ENCODE measurements at regions not wholly inside any gene's neighbourhood (a gene's known extent, or its start where the extent isn't known, plus 50 kb on each side); places are given as distances from the start of the nearest gene placed in this dataset.

DNA sequence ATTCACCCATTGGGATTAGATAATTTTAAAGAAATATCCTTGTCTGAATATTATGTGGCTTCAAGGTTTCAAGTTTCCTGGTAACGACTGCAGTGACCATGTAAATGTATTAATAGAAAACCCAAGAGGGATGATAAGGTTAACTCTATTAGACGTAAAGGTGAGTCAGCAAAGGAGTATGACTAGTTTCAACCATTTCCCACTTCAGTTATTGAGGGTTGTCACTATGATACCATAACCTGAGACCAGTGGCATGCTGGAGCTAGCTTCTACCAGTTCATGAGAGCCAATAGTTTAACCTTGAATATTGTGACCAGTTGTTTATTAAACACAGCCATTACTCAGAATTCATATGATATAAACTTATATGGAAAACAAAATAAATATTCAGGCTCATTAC, 270.1 kb downstream of the TMA16 start:
- H3K4me1 ChIP-seq = no peaks in the 10 kb centered on the region
- H3K27me3 ChIP-seq = no peaks in the 10 kb centered on the region
- TF ChIP-seq POLR2A (IDR thresholded peaks at IDR 0.05) = no peak
- TF ChIP-seq, protein P1, sequence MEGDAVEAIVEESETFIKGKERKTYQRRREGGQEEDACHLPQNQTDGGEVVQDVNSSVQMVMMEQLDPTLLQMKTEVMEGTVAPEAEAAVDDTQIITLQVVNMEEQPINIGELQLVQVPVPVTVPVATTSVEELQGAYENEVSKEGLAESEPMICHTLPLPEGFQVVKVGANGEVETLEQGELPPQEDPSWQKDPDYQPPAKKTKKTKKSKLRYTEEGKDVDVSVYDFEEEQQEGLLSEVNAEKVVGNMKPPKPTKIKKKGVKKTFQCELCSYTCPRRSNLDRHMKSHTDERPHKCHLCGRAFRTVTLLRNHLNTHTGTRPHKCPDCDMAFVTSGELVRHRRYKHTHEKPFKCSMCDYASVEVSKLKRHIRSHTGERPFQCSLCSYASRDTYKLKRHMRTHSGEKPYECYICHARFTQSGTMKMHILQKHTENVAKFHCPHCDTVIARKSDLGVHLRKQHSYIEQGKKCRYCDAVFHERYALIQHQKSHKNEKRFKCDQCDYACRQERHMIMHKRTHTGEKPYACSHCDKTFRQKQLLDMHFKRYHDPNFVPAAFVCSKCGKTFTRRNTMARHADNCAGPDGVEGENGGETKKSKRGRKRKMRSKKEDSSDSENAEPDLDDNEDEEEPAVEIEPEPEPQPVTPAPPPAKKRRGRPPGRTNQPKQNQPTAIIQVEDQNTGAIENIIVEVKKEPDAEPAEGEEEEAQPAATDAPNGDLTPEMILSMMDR (IDR thresholded peaks at IDR 0.05) = no peak
- H3K27ac ChIP-seq = no peak overlapping the region
- DNase-seq = no peak
- no peaks in the 10 kb centered on the region for H3K36me3 ChIP-seq
- 80 to 83% methylated on average over 2 of the region's 2 CpGs for WGBS, 2 donors
- no peaks in the 10 kb centered on the region for H3K9me3 ChIP-seq
- intact Hi-C loops (cut with DNase I) = no loop called here
- no peak overlapping the region for H3K4me3 ChIP-seq (replicated peaks in 1 of 3)

DNA sequence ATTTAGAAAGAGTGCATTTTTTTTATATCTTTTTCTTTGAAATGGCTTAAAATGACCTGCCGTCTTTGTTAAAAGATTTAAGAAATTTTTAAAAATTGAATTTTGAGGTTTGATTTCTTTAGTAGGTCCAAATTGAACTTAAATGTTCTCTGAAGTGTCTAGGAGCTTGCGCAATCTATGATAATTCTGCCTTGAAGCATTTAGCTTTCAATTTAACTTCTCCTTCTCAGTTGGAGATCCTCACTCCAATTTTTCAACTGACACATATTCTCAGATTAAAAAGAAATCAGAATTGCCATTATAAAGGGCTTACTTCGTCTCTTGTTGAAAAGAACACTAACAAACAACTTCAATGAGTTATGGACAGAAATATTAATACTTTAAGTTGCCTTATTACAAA, 273.5 kb downstream of the TMA16 start:
- DNase-seq = no peak
- no peaks in the 10 kb centered on the region for H3K9me3 ChIP-seq
- TF ChIP-seq, protein P1 (IDR thresholded peaks at IDR 0.05) = no peak
- no peak for TF ChIP-seq POLR2A (IDR thresholded peaks at IDR 0.05)
- H3K36me3 ChIP-seq = no peaks in the 10 kb centered on the region
- intact Hi-C loops (cut with DNase I) = no loop called here
- 51 to 79% methylated on average over 3 of the region's 3 CpGs for WGBS, 2 donors
- no peaks in the 10 kb centered on the region for H3K27me3 ChIP-seq
- no peak overlapping the region for H3K4me3 ChIP-seq (replicated peaks in 1 of 3)
- H3K4me1 ChIP-seq = no peaks in the 10 kb centered on the region
- no peak overlapping the region for H3K27ac ChIP-seq

DNA sequence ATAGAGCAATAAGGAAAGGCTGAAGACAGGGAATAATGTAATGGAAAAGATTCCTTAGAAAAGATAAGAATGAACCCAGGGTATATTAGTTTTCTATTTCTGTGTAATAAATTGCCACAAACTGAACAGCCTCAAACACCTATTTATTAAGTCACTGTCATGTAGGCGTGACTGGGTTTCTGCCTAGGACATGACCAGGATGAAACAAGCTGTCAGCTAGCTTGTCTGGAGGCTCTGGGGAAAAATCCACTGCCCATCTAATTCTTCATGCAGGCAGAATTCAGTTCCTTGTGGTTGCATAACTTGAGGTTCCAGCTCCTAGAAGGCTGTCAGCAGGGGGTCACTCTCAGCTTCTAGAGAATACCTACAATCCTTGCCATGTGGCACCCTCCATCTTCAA, 277.7 kb downstream of the TMA16 start:
- H3K4me3 ChIP-seq (replicated peaks in 1 of 3) = no peak overlapping the region

DNA sequence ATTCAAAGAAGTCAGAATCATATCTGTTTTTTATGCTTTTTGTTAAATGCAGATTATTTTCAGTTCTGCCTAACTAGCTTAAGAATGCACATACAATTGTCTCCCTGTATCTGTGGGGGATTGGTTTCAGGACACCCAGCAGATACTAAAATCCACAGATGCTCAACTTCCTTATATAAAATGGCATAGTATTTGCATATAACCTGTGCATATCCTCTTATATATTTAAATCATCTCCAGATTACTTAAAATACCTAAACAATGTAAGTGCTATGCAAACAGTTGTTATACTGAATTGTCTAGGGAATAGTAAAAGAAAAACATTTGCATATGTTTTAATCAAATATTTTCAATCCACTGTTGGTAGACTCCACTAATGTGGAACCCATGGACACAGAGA, 279.4 kb downstream of the TMA16 start:
- H3K27ac ChIP-seq = no peak overlapping the region
- no peaks in the 10 kb centered on the region for H3K36me3 ChIP-seq
- H3K4me1 ChIP-seq = no peaks in the 10 kb centered on the region
- no peak for DNase-seq
- no peak overlapping the region for H3K4me3 ChIP-seq (replicated peaks in 1 of 3)
- H3K27me3 ChIP-seq = no peaks in the 10 kb centered on the region
- intact Hi-C loops (cut with DNase I) = no loop called here
- H3K9me3 ChIP-seq = no peaks in the 10 kb centered on the region
- no peak for TF ChIP-seq POLR2A (IDR thresholded peaks at IDR 0.05)
- TF ChIP-seq, protein P1 (IDR thresholded peaks at IDR 0.05) = no peak

More for the DNA sequence above, 277.7 kb downstream of the TMA16 start:
- DNase-seq = no peak
- H3K27ac ChIP-seq = no peak overlapping the region
- H3K9me3 ChIP-seq = no peaks in the 10 kb centered on the region
- H3K36me3 ChIP-seq = no peaks in the 10 kb centered on the region
- no peak for TF ChIP-seq POLR2A (IDR thresholded peaks at IDR 0.05)
- TF ChIP-seq, protein P1 (IDR thresholded peaks at IDR 0.05) = no peak
- no peaks in the 10 kb centered on the region for H3K27me3 ChIP-seq
- 85 to 93% methylated on average over 1 of the region's 1 CpG for WGBS, 2 donors
- intact Hi-C loops (cut with DNase I) = no loop called here
- no peaks in the 10 kb centered on the region for H3K4me1 ChIP-seq

DNA sequence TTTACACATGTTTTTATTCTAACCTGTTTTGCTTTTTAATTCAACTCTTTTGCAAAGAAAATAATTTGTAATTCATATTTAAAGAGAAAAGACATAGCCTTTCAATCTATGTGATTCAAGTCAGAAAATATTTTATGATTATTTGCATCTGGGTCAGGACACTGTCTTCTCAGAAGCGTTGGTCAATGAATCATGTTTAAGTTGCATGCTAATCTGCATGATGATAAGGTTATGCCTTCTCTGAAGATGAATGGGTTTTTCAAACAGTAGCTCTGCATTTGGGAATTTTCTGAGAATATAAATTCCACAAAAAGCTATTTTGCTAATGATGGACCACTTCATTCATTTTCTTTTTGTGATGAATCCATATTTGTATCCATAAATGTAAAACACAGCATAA, 282.5 kb downstream of the TMA16 start:
- H3K36me3 ChIP-seq = no peaks in the 10 kb centered on the region
- DNase-seq = no peak
- no peaks in the 10 kb centered on the region for H3K27me3 ChIP-seq
- H3K4me3 ChIP-seq (replicated peaks in 1 of 3) = no peak overlapping the region
- H3K9me3 ChIP-seq = no peaks in the 10 kb centered on the region
- intact Hi-C loops (cut with DNase I) = no loop called here
- TF ChIP-seq POLR2A (IDR thresholded peaks at IDR 0.05) = no peak
- TF ChIP-seq, protein P1 (IDR thresholded peaks at IDR 0.05) = no peak
- no peak overlapping the region for H3K27ac ChIP-seq
- no peaks in the 10 kb centered on the region for H3K4me1 ChIP-seq
- WGBS, 2 donors = 69 to 79% methylated on average over 1 of the region's 1 CpG
